PC-3 (cell line): ENCODE measurements at regions not wholly inside any gene's neighbourhood (a gene's known extent, or its start where the extent isn't known, plus 50 kb on each side); places are given as distances from the start of the nearest gene placed in this dataset.

Source experiments
- ATAC-seq: fragments of 200-7000 bp; cut with Tn5 transposase; 2 replicates; pipeline ENCODE4 v1.9.1; 2020; ENCODE audit warnings: mild to moderate bottlenecking, moderate library complexity
- BruUV-seq: library from RNA; stranded (reverse); fragments of 400-500 nt; replicated peaks from 2 replicates; lab custom pipeline; 2021; lab: Mats Ljungman, UMichigan
- CTCF ChIA-PET: fragments of 300-600 bp; sonication (Branson Sonifier 250); formaldehyde crosslinking; loops from one replicate; lab custom pipeline; 2022; ENCODE audit warnings: antibody characterized with exemption; lab: Charles Lee
- POLR2A ChIA-PET: fragments of 300-600 bp; sonication (Branson Sonifier 250); formaldehyde crosslinking; loops from one replicate; lab custom pipeline; 2022; ENCODE audit warnings: antibody characterized with exemption; ENCODE audit not compliant: unreplicated experiment; lab: Charles Lee
- DNase-seq: peaks from one replicate; pipeline ENCODE4 v3.0.0-alpha.2; 2015
- H2AFZ ChIP-seq: fragments of 300-600 bp; sonication (generic); 2 replicates; pipeline ENCODE4 v1.6.0; 2016; ENCODE audit warnings: antibody characterized with exemption, low read length
- H3F3A ChIP-seq: fragments of 300-600 bp; sonication (generic); one replicate; pipeline ENCODE4 v1.6.0; 2017; ENCODE audit warnings: antibody characterized with exemption, low read length, control low read depth, mild to moderate bottlenecking; ENCODE audit not compliant: unreplicated experiment
- H3K27ac ChIP-seq: fragments of 300-600 bp; sonication (generic); 2 replicates; pipeline ENCODE4 v1.5.1; 2016; ENCODE audit warnings: mild to moderate bottlenecking, low read length
- H3K27me3 ChIP-seq: fragments of 300-600 bp; sonication (generic); 2 replicates; pipeline ENCODE4 v1.6.1; 2016; ENCODE audit warnings: low read length, mixed read lengths
- H3K36me3 ChIP-seq: fragments of 300-600 bp; sonication (generic); 2 replicates; pipeline ENCODE4 v1.6.1; 2016; ENCODE audit warnings: low read depth, mixed run types, low read length, mixed read lengths
- H3K4me1 ChIP-seq: fragments of 300-600 bp; sonication (generic); 2 replicates; pipeline ENCODE4 v1.5.1; 2016; ENCODE audit warnings: low read length; ENCODE audit not compliant: insufficient read depth
- H3K4me2 ChIP-seq: fragments of 300-600 bp; sonication (generic); 2 replicates; pipeline ENCODE4 v1.6.0; 2016; ENCODE audit warnings: low read length
- H3K4me3 ChIP-seq: fragments of 300-600 bp; sonication (generic); 2 replicates; pipeline ENCODE4 v1.5.1; 2016; ENCODE audit warnings: mild to moderate bottlenecking, low read length, mixed read lengths
- H3K79me2 ChIP-seq: fragments of 300-600 bp; sonication (generic); 2 replicates; pipeline ENCODE4 v1.6.1; 2017; ENCODE audit warnings: low read length, mixed read lengths
- H3K9ac ChIP-seq: fragments of 300-600 bp; sonication (generic); 2 replicates; pipeline ENCODE4 v1.6.0; 2016; ENCODE audit warnings: mild to moderate bottlenecking, low read length
- H3K9me2 ChIP-seq: fragments of 300-600 bp; sonication (generic); replicated peaks from 2 replicates; pipeline ENCODE4 v1.6.1; 2016; ENCODE audit warnings: mixed run types, low read length, mixed read lengths
- H3K9me3 ChIP-seq: fragments of 300-600 bp; sonication (generic); 2 replicates; pipeline ENCODE4 v1.6.1; 2016; ENCODE audit warnings: low read length, mixed read lengths
- H4K20me1 ChIP-seq: fragments of 300-600 bp; sonication (generic); 2 replicates; pipeline ENCODE4 v1.6.1; 2016; ENCODE audit warnings: low read length, mixed read lengths
- EZH2 ChIP-seq: fragments of 300-600 bp; sonication (generic); IDR thresholded peaks from one replicate; pipeline ENCODE4 v1.6.1; 2017; ENCODE audit warnings: antibody characterized with exemption, mild to moderate bottlenecking, low read length; ENCODE audit not compliant: unreplicated experiment
- EZH2phosphoT487 ChIP-seq: fragments of 300-600 bp; sonication (generic); IDR thresholded peaks from 2 replicates; pipeline ENCODE4 v1.6.1; 2018; ENCODE audit warnings: mild to moderate bottlenecking, antibody characterized with exemption, low read length, borderline replicate concordance
- intact Hi-C: fragments of 100-400 bp; cut with micrococcal nuclease; formaldehyde crosslinking; loops from 2 replicates; pipeline ENCODE4 v1.9.0; 2023
- TF ChIP-seq, protein P1 (sequence below): fragments of 300-600 bp; sonication (generic); conservative IDR thresholded peaks from 2 replicates; pipeline ENCODE4 v1.5.1; 2017; ENCODE audit warnings: antibody characterized with exemption, low read depth, mild to moderate bottlenecking, low read length

DNA sequence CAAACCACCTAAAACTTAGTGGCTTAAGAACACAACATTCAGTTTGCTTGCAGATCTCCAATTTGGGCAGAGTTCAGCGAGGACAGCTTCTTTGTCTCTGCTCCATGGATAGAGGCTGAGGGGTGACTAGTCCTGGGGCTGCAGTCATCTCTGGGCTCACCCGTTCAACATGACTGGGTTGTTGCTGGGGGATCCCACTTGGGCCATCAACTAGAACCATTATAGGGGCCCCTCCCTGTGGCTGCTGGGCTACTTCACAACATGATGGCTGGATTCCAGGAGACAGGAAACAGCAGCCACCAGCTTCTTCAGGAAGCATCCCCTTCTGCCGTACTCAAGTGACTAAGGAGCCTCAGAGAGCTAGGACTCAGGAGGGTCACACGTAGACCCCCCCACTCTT lies 140.9 kb downstream of the RHOU start:
- H3K79me2 ChIP-seq, result no peaks in the 10 kb centered on the region

DNA sequence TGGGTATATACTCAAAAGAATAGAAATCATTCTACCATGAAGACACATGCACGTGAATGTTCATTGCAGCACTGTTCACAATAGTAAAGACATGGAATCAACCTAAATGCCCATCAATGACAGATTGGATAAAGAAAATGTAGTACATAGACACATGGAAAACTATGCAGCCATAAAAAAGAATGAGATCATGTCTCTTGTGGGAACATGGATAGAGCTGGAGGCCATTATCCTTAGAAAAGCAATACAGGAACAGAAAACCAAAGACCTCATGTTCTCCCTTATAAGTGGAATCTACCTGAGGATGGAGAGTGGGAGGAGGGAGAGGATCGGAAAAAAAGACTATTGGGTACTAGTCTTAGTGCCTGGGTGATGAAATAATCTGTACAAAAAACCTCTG lies 143.9 kb downstream of the RHOU start:
- H3K9me2 ChIP-seq, result no peaks in the 10 kb centered on the region
- no peaks in the 10 kb centered on the region for H3F3A ChIP-seq
- no peak overlapping the region for H3K4me2 ChIP-seq
- H4K20me1 ChIP-seq, result no peaks in the 10 kb centered on the region
- no peak overlapping the region for H3K9ac ChIP-seq
- ATAC-seq (no peak), DNase-seq (no peak)
- H3K27me3 ChIP-seq, result peaks cover 87% of the 10 kb centered on the region
- no peaks in the 10 kb centered on the region for H3K36me3 ChIP-seq
- CTCF ChIA-PET, result no interaction called here
- BruUV-seq, result no TSS peak
- no peaks in the 10 kb centered on the region for H3K9me3 ChIP-seq
- H3K79me2 ChIP-seq, result no peaks in the 10 kb centered on the region
- no peak overlapping the region for H3K4me3 ChIP-seq
- POLR2A ChIA-PET, result no interaction called here
- H2AFZ ChIP-seq, result no peak overlapping the region
- TF ChIP-seq, protein P1, sequence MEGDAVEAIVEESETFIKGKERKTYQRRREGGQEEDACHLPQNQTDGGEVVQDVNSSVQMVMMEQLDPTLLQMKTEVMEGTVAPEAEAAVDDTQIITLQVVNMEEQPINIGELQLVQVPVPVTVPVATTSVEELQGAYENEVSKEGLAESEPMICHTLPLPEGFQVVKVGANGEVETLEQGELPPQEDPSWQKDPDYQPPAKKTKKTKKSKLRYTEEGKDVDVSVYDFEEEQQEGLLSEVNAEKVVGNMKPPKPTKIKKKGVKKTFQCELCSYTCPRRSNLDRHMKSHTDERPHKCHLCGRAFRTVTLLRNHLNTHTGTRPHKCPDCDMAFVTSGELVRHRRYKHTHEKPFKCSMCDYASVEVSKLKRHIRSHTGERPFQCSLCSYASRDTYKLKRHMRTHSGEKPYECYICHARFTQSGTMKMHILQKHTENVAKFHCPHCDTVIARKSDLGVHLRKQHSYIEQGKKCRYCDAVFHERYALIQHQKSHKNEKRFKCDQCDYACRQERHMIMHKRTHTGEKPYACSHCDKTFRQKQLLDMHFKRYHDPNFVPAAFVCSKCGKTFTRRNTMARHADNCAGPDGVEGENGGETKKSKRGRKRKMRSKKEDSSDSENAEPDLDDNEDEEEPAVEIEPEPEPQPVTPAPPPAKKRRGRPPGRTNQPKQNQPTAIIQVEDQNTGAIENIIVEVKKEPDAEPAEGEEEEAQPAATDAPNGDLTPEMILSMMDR, result no peak
- TF ChIP-seq EZH2 (no peak), EZH2phosphoT487 (no peak)
- no peaks in the 10 kb centered on the region for H3K4me1 ChIP-seq
- intact Hi-C loops, result no loop called here
- H3K27ac ChIP-seq, result no peak overlapping the region

More for the DNA sequence above, 140.9 kb downstream of the RHOU start:
- ATAC-seq, result no peak
- no peak for DNase-seq
- Histone ChIP-seq H3K9me3 (no peaks in the 10 kb centered on the region), H3K4me2 (no peak overlapping the region), H4K20me1 (no peaks in the 10 kb centered on the region), H3F3A (no peaks in the 10 kb centered on the region), H3K27me3 (peaks cover 80% of the 10 kb centered on the region), H3K4me3 (no peak overlapping the region), H3K4me1 (no peaks in the 10 kb centered on the region), H3K36me3 (no peaks in the 10 kb centered on the region), H2AFZ (no peak overlapping the region), H3K9ac (no peak overlapping the region), H3K27ac (no peak overlapping the region), H3K9me2 (no peaks in the 10 kb centered on the region)
- intact Hi-C loops, result no loop called here
- ChIA-PET POLR2A (no interaction called here), CTCF (no interaction called here)
- no TSS peak for BruUV-seq
- TF ChIP-seq, protein P1, result no peak
- no peak for TF ChIP-seq EZH2
- no peak for TF ChIP-seq EZH2phosphoT487

DNA sequence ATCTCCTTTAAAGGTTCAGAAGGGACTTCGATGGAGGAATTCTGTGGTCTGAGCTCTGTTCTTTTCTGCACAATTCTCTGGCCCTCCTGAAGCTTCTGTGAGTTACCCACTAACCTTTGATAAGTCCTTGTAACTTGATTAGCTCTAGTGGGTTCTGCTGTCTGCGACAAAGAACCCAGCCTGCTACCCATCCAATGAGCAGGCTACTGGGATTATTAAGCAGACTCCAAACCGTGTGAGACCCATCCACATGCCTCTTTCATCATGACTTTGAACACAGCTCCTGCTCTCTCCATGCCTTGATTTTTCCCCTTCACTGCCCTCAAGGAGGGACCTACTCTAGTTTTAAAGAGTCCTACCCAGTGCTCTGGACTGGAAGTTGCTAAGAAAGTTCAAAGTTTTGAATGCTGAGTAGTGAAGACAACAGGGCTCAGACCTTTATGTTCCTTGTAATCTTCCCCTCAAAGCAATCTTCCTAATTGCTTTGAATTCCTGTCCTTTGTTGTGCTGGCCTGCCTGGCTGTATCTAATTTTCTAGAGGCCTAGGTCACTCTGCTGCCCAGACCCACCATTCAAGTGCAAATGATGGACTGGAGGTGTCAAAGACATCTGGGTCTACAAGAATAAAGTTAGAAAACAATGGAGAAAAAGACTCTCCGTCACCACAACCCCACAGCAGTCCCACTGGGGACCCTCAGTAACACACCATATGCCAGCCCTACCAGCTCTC lies 146.9 kb downstream of the RHOU start:
- H3K9me3 ChIP-seq, result no peaks in the 10 kb centered on the region
- TF ChIP-seq, protein P1, result no peak
- no peak for TF ChIP-seq EZH2
- TF ChIP-seq EZH2phosphoT487, result no peak
- no peak overlapping the region for H3K27ac ChIP-seq
- H2AFZ ChIP-seq, result no peak overlapping the region
- peaks cover 76% of the 10 kb centered on the region for H3K27me3 ChIP-seq
- BruUV-seq, result no TSS peak
- ATAC-seq (no peak), DNase-seq (no peak)
- H3K4me2 ChIP-seq, result no peak overlapping the region
- no peak overlapping the region for H3K9ac ChIP-seq
- no peaks in the 10 kb centered on the region for H3K36me3 ChIP-seq
- intact Hi-C loops, result no loop called here
- CTCF ChIA-PET, result no interaction called here
- no peak overlapping the region for H3K4me3 ChIP-seq
- POLR2A ChIA-PET, result no interaction called here
- H3K4me1 ChIP-seq, result no peaks in the 10 kb centered on the region
- H4K20me1 ChIP-seq, result no peaks in the 10 kb centered on the region
- H3K79me2 ChIP-seq, result no peaks in the 10 kb centered on the region
- H3K9me2 ChIP-seq, result no peaks in the 10 kb centered on the region
- no peaks in the 10 kb centered on the region for H3F3A ChIP-seq
